ENCODE measurements at regions not wholly inside any gene's neighbourhood (a gene's known extent, or its start where the extent isn't known, plus 50 kb on each side); places are given as distances from the start of the nearest gene placed in this dataset.

- no peak for DNase-seq
Measured at GRCh38 chr15:69930754-69931153, 167.0 kb downstream of the TLE3 start.

DNA sequence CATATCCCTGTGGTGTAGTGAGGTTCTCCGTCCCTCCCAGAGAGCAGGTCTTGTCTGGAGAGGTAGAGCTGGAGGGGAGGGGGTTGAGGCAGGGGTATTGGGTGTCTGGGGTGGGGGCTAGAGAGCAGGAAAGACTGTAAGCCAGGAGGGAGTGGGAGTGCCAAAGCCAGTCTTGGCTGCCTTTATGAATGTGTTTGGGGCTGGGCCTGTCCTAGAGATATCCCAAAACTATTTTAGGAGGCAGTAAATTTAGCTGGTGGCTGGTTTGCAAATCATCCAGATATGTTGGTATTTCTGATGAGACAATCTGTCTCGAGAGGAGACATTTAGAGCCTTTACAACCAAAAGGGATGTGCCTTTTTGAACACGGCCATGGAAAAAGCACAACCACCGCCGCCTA is 166.6 kb downstream of the TLE3 start:
- DNase-seq: no peak

GRCh38 chr15:69934607-69935006 is 163.1 kb downstream of the TLE3 start:
- no peak for DNase-seq

DNA sequence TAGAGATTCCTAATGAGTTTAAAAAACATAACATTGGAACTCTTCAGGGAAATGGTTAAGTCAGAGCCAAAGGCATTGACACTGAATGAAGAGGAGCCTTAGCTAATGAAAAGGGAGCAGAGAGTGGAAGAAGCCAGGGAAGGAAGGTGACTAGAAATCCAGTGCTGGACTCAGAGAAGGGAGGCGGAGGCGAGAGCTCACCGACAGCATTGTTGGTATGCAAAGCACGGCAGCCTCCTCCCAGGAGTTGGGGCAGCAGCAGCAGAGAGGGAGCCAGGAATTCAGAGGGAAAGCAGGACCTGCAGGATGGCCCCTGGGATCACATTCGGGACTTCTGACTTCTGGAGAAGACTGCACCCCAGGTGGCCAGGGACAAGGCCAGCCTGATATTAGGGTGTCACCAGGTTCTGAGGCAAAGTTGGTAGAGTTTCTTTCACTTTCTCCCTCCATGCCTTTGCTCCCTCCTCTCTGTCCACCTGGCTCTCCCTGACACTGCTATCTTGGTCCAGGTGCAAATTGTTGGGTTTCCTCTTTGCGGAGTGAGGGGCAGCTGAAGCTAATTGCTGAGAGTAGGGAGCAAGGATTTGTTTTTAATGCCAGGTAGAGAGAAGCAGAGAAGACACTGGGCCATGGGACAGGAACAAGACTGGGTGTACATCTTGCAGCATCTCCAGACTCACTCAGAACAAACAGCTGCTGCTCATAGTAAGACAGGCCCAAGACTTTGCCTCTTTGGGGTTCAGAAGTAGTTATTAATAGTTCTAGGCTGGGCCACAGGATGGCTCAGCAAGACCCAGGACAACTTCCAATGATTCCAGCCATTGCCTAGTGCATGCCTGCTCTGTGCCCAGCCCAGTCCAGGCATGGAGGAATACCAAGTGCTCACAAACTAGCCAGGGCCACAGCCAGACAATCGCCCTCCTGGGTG is 157.9 kb downstream of the TLE3 start:
- no peak for DNase-seq

DNA sequence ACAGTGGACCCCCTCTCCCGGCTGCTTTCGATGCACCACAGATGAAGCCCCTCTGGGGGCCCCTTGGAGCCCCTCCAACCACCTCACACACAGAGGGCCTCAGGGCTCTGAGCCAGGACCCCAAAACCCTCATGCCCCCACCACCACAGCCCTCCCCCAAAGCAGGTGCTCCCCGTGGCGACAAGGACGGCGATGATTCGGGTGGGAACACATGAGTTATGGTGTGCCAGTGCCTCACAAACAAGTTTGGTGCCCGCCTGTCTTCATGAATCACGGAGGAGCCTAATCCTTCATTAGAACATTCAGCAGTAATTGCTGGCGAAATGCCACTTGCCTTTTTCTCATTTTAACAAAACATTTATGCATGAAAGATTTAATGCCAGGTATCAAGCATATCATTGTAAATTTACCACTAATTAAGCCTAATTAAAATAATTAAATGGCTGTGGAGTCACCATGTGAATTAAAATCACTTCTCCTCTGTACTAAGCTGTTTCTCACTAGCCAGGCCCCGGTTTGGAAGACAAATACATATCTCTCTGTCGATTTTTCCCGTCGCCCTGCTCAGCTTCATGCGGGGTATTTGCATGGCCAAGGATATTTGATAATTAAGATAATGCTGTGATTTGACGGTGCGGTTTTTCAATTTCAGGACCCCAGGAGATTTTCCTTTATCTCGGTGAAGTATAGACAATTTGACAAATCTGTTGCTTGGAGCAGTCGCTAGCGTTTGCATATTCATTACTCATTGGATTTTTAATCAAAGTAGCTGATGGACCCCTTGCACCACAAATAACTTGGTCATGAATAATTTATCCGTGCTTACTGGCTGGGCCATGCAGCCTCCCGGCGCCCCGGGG is 157.0 kb downstream of the TLE3 start:
- no peak for DNase-seq

- DNase-seq: no peak
Measured at GRCh38 chr15:69941301-69941605, 156.5 kb downstream of the TLE3 start.

- DNase-seq: no peak
Measured at GRCh38 chr15:69941706-69942495, 155.8 kb downstream of the TLE3 start.

DNA sequence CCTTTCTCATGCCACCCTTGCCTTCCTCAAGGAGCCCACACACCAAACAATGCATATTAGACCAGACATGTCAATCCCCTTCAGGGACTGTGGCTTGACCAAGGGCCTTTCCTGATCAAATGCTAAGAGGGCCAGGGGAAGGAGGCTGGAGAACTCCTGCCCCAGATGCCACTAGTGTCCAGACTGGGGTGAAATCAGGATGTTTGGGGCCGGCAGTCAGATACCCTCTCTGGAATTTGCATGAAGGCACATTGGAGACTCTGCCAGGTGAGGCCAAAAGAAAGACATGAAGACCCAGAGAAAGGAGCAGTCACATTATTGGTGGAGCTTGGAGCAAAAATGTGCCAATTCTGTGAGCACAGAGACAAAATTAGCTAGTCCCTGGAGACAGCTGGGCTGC is 154.1 kb downstream of the TLE3 start:
- DNase-seq: no peak

DNA sequence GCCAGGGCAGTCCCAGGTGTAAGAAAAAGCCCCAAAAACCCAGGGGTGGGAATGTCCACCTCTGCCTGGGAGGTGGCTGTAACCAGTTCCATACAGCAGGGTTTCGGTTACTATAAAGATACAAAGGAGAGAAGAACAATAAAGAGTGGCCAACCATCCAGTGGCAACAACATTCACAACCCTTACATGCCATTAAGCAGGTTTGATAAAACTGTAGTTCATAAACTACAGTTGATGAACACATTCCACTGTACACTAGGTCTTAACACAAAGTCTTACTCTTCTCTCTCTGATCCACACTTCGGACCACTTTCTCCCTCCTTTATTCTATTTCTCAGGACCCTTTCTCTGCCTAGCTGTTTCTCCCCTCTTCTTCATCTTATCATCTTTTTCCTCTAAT is 152.0 kb downstream of the TLE3 start:
- no peak for DNase-seq

- no peak for DNase-seq
Measured at GRCh38 chr15:69946870-69947269, 150.8 kb downstream of the TLE3 start.

GRCh38 chr15:69947394-69947793 is 150.3 kb downstream of the TLE3 start:
- no peak for DNase-seq

DNA sequence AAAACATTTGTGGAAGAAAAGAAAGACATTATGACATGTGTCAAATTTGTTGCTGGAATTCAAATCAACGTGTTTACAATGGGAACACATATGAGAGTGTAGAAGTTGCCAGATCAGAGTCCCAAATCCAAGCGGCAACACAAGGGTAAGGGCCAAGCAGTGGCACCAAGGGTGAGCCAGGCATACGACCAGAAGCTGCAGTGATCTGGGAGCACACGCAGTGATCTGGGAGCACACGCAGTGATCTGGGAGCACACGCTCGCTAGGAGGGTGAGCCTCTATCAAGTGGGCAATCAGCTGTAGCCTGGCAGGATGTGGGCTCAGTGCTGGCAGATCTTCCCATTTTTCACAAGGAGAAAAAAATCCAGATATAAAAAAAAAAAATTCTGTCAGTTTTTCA is 148.2 kb downstream of the TLE3 start:
- DNase-seq: no peak

DNA sequence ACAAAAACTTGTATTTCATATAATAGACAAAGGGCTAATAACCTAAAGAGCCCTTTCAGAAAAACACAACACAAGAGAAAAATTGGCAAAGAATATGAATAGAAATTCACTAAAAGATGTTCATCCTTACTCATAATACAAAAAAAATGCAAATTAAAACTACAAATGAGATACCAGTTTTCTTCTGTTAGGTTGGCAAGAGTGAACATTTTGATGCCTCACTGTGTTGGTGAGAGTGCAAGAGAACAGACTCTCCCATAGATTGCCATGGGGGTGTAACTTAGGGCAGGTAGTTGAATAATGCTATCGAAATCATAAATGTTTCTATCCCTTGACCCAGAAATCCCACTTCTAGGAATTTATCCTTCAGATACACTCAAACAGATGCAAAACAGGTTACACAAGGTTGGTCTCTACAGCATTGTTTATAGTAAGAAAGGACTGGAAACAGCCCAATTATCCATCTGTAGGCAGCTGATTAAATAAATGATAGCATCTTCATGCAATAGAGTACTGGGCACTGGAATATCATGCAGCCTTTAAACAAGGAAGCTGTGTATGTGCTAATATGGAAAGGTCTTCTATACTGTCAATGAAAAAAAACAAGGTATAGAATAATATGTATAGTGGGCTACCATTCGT is 146.3 kb downstream of the TLE3 start:
- DNase-seq: no peak

- no peak for DNase-seq
Measured at GRCh38 chr15:69951898-69952555, 145.7 kb downstream of the TLE3 start.

DNA sequence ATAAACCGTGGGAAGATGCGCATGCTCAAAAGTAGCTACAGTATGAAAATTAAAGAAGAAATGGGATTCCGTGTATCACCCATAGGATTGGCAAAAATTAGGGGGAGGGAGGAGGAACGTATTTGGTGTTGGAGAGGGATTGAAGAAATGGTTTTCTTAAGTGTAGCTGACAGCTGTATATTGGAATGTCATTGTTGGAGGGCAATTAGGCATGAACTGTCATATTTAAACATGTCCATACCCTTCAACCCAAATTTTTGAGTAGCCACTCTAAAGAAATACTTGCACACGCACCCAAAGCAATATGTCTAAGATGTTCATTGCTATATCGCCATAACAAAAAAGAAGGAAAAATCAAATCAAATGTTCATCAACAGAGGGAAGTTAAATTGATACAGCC is 144.7 kb downstream of the TLE3 start:
- DNase-seq: no peak

- DNase-seq: no peak
Measured at GRCh38 chr15:69953816-69954215, 143.9 kb downstream of the TLE3 start.

DNA sequence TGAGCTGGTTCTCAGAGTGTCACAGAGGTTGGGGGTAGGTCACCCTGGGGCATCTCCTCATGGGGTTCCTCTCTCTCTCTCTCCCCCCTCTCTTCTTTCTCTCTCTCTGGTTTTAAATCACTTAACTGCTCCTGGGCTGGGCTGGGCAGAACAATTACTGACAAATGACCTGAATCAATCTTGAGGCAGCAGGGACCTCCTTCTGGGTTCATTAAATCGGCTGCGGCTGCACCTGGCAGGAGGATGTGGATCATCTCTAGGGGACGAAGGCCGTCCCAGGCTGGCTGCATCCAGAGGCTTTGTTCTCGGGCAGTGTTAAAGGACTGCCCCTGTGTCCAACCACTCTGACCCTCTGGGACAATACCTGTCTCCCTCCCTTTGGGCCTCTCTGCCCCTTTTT is 143.1 kb downstream of the TLE3 start:
- no peak for DNase-seq

DNA sequence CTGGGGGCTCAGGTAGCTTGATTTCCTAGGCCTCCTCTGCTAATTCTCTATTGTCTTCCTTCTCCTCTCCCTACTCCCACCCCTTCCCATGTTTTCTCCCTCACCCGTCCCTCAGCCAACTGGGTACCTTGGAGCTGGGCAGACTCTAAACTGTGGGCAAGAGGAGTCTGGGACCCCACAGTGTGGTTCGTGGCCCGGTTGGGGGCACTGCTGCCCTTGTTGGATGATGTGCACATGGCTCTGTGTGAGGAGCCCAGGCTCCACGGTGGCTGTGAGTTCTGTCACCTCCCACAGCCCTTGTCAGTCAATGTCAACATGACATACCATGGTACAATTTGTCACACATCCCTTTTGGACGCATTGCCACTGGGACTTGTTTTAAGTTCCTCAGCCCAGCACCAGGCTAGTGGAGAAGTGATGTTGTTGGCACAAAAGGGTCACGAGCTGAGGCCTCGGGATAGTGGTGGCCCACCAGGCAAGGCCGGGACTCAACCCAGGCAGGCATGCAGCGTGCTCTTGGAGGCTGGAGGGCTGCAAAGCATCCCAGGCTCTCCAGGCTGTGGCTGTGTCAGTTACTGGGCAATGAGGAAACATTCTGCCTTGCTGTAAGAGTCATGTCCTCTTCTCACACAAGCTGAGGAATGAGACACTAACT is 142.3 kb downstream of the TLE3 start:
- no peak for DNase-seq

- no peak for DNase-seq
Measured at GRCh38 chr15:69956417-69956816, 141.3 kb downstream of the TLE3 start.

- DNase-seq: no peak
Measured at GRCh38 chr15:69957175-69957574, 140.5 kb downstream of the TLE3 start.

DNA sequence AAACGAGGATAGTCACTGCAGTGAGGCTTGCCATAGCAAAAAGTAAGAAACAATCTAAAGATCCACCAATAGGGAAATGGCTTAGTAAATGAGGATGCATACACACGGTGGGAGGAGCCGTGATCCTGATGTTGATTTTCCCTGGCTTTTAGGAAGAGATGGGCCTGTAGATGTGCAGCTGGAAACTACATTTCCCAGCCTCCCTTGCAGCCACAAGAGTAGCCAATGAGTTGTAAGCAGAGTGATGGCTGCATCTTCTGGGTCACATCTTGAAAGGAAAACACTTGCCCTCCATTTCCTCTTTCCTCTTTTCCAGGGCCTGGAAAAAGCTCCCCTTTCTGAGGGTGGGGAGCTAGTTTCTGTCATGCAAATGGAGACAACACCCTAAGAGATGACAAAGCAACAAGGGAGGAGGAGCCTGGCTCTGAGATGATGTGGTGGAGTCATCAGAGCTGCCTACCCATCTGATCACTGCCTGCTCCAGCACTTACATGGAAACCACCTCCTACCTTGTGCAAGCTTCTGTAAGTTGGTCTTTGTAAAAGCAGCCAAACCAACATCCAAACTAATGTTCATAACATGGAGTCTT is 139.1 kb downstream of the TLE3 start:
- DNase-seq: no peak
